ENCODE measurements at regions not wholly inside any gene's neighbourhood (a gene's known extent, or its start where the extent isn't known, plus 50 kb on each side); places are given as distances from the start of the nearest gene placed in this dataset.

GRCh38 chr6:91434576-91434975 lies 847.7 kb upstream of the MAP3K7 start:
- TF ChIP-seq, protein P1, sequence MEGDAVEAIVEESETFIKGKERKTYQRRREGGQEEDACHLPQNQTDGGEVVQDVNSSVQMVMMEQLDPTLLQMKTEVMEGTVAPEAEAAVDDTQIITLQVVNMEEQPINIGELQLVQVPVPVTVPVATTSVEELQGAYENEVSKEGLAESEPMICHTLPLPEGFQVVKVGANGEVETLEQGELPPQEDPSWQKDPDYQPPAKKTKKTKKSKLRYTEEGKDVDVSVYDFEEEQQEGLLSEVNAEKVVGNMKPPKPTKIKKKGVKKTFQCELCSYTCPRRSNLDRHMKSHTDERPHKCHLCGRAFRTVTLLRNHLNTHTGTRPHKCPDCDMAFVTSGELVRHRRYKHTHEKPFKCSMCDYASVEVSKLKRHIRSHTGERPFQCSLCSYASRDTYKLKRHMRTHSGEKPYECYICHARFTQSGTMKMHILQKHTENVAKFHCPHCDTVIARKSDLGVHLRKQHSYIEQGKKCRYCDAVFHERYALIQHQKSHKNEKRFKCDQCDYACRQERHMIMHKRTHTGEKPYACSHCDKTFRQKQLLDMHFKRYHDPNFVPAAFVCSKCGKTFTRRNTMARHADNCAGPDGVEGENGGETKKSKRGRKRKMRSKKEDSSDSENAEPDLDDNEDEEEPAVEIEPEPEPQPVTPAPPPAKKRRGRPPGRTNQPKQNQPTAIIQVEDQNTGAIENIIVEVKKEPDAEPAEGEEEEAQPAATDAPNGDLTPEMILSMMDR (IDR thresholded peaks at IDR 0.05; ENCODE audit: low read length): no peak
- TF ChIP-seq EZH2 (optimal IDR thresholded peaks at IDR 0.05; ENCODE audit: low read depth, low read length): no peak

All from MM.1S (cell line).